Left lung (tissue), 4 donors: ENCODE measurements at regions not wholly inside any gene's neighbourhood (a gene's known extent, or its start where the extent isn't known, plus 50 kb on each side); places are given as distances from the start of the nearest gene placed in this dataset.
A peak's percentile ranks its signal among the peaks of the same experiment; 100 is the strongest.

Experiments used
- ATAC-seq: fragments of 200-7000 bp; cut with Tn5 transposase; one replicate; pipeline ENCODE4 v1.9.1; 2020; ENCODE audit warnings: moderate library complexity
- DNase-seq, 4 donors: peaks; one replicate each; pipeline ENCODE4 v3.0.0-alpha.2; 2013 to 2020
- H3K27ac ChIP-seq, 2 donors: fragments of 200-600 bp; sonication (generic) in 1 of 2; one replicate each; pipeline versions ENCODE4 v1.5.0 to v1.8.0; 2020 to 2021
- H3K27me3 ChIP-seq, 2 donors: fragments of 200-600 bp; sonication (generic) in 1 of 2; one replicate each; pipeline versions ENCODE4 v1.5.0 to v1.8.0; 2020 to 2021
- H3K36me3 ChIP-seq, 2 donors: fragments of 200-600 bp; sonication (generic) in 1 of 2; one replicate each; pipeline versions ENCODE4 v1.5.0 to v1.8.0; 2020 to 2021
- H3K4me1 ChIP-seq, 2 donors: fragments of 200-600 bp; one replicate each; pipeline ENCODE4 v1.8.0; 2021
- H3K4me3 ChIP-seq, 2 donors: fragments of 200-600 bp; sonication (generic) in 1 of 2; one replicate each; pipeline versions ENCODE4 v1.5.0 to v1.8.0; 2020 to 2021; ENCODE audit warnings: mild to moderate bottlenecking in 1 of 2
- H3K9me3 ChIP-seq, 2 donors: fragments of 200-600 bp; sonication (generic) in 1 of 2; one replicate each; pipeline versions ENCODE4 v1.5.0 to v1.8.0; 2020 to 2021
- intact Hi-C, 2 donors: fragments of 100-400 bp; cut with DNase I; formaldehyde crosslinking; loops; one replicate each; pipeline versions ENCODE4 v1.11.2 to v1.14.2; 2022
- TF ChIP-seq, protein P1 (sequence below), 2 donors: fragments of 200-600 bp; sonication (generic) in 1 of 2; IDR thresholded peaks; one replicate each; pipeline versions ENCODE4 v1.5.0 to v1.8.0; 2021; ENCODE audit warnings: antibody characterized with exemption in 2 of 2
- donor health status: DM: no; HTN: yes; CAD: no.
- donor health status: DM: no; HTN: no; CAD: no.

DNA sequence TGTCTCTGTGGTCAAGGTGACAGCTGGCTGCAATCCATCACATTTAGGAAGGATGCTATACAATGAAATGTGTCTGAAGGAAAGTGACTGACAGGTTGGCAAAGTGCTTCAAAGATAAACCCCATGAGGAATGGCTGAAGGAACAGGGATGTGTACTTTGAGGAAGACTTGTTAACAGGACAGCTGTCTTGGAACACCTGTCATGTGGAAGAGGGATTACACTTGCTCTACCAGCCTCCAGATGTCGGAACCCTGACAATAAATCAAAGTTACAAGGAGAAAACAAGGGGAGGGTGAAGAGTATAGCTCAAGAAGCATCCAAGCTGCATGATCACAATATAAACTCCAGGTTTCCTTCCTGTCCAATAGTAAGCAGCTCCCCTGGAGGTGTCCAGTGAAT is 147.8 kb upstream of the TMCC3 start:
- Histone ChIP-seq H3K27ac (no peak overlapping the region), H3K4me1 (no peaks in the 10 kb centered on the region), H3K4me3 (no peak overlapping the region), H3K27me3 (no peaks in the 10 kb centered on the region), H3K9me3 (no peaks in the 10 kb centered on the region), H3K36me3 (no peaks in the 10 kb centered on the region)
- ATAC-seq (no peak), DNase-seq (no peak)
- TF ChIP-seq, protein P1, sequence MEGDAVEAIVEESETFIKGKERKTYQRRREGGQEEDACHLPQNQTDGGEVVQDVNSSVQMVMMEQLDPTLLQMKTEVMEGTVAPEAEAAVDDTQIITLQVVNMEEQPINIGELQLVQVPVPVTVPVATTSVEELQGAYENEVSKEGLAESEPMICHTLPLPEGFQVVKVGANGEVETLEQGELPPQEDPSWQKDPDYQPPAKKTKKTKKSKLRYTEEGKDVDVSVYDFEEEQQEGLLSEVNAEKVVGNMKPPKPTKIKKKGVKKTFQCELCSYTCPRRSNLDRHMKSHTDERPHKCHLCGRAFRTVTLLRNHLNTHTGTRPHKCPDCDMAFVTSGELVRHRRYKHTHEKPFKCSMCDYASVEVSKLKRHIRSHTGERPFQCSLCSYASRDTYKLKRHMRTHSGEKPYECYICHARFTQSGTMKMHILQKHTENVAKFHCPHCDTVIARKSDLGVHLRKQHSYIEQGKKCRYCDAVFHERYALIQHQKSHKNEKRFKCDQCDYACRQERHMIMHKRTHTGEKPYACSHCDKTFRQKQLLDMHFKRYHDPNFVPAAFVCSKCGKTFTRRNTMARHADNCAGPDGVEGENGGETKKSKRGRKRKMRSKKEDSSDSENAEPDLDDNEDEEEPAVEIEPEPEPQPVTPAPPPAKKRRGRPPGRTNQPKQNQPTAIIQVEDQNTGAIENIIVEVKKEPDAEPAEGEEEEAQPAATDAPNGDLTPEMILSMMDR (IDR thresholded peaks at IDR 0.05) = no peak
- intact Hi-C loops = no loop called here

DNA sequence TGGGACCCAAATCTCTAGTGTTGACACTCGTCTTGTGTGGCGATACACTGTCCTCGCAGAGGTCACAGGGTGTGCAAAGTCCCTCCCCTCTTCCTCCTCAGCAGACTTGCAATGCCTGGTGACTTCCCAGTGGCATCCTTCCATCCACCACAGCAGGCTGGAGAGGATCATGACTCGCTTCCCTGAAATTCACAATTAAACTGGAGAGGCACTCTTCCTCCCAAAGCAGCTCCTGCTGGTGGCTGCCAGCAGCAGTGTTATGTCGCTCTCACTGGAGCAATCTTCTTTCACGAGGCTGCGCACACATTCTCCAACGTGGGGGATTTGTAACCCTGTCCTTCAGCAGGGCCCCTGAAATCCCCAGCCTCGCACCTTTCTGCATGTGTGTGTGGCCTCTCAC is 145.2 kb upstream of the TMCC3 start:
- peak; percentile 74 for ATAC-seq
- peak in 2 of 4 donors; percentile 67 to 84 for DNase-seq
- Histone ChIP-seq H3K9me3 (no peaks in the 10 kb centered on the region), H3K36me3 (no peaks in the 10 kb centered on the region), H3K4me1 (no peaks in the 10 kb centered on the region), H3K27me3 (no peaks in the 10 kb centered on the region), H3K27ac (no peak overlapping the region), H3K4me3 (no peak overlapping the region)
- intact Hi-C loops = no loop called here
- TF ChIP-seq, protein P1 (IDR thresholded peaks at IDR 0.05) = no peak

DNA sequence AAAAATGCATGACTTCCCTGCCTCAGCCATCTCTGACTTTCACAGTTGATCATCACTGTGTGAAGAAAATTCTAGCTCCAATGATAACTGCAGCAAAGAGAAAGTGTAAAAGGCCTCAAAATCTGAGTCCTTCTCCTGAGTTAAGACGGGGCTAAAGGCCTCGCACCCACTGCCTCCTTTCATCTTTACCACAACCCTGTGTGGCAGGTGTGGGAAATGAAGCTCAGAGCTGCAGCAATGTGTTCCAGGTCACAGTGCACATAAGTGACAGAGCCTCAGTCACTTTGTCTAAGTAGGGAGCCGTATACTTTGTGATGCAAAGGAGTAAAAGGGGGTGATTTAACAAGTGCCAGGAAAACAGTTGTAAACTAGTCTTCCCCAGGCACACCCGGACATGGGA is 144.7 kb upstream of the TMCC3 start:
- no peaks in the 10 kb centered on the region for H3K36me3 ChIP-seq
- H3K27me3 ChIP-seq = no peaks in the 10 kb centered on the region
- H3K27ac ChIP-seq = no peak overlapping the region
- intact Hi-C loops = no loop called here
- no peaks in the 10 kb centered on the region for H3K4me1 ChIP-seq
- DNase-seq = no peak
- no peak for ATAC-seq
- no peak overlapping the region for H3K4me3 ChIP-seq
- TF ChIP-seq, protein P1 (IDR thresholded peaks at IDR 0.05) = no peak
- no peaks in the 10 kb centered on the region for H3K9me3 ChIP-seq

DNA sequence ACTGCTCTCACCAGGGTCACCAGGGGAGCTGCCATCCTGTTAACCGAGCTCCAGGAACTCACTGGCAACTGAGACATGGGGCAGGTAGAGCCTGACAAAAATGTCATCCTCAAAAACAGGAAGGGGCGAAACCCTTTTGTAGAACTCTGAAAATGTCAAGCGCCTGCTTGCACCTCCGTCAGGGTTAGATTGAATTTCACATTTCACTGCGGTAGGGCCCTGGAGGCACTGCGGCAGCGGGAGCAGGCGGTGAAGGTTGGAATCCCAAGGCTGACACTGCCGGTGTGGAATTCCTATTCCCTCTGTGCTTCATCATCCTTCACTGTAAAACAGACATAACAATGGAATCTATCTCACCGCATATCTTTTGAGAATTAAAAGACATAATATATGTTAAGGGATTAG is 142.8 kb upstream of the TMCC3 start:
- Histone ChIP-seq H3K27ac (no peak overlapping the region), H3K36me3 (no peaks in the 10 kb centered on the region), H3K27me3 (no peaks in the 10 kb centered on the region), H3K9me3 (no peaks in the 10 kb centered on the region), H3K4me3 (no peak overlapping the region), H3K4me1 (no peaks in the 10 kb centered on the region)
- intact Hi-C loops = no loop called here
- ATAC-seq (no peak), DNase-seq (no peak)
- TF ChIP-seq, protein P1 (IDR thresholded peaks at IDR 0.05) = no peak

DNA sequence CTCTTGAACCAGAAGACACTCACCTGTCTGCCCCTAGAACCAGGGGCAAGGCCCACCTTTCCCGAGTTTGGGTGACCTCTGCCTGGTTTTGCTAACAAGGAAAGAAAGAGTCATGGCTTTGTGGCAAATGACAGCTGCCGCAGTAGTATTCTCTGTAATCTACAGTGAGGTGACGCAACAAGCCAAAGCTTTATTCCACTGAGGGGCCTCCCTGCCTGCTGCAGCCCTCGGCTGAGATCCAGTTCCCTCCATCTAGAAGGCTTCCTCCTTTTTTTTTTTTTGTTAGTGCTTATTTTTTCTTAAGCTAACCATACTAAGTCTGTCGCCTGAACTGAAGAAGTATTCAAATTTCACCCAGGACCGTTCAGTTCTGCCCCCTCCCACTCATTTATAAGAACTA is 142.3 kb upstream of the TMCC3 start:
- H3K27me3 ChIP-seq = no peaks in the 10 kb centered on the region
- TF ChIP-seq, protein P1 (IDR thresholded peaks at IDR 0.05) = no peak
- peak; percentile 52 for ATAC-seq
- H3K4me1 ChIP-seq = no peaks in the 10 kb centered on the region
- H3K36me3 ChIP-seq = no peaks in the 10 kb centered on the region
- no peak overlapping the region for H3K27ac ChIP-seq
- peak in 2 of 4 donors; percentile 72 to 88 for DNase-seq
- H3K4me3 ChIP-seq = no peak overlapping the region
- intact Hi-C loops = no loop called here
- no peaks in the 10 kb centered on the region for H3K9me3 ChIP-seq
